Hepatocyte (in vitro differentiated cells): ENCODE measurements at regions not wholly inside any gene's neighbourhood (a gene's known extent, or its start where the extent isn't known, plus 50 kb on each side); places are given as distances from the start of the nearest gene placed in this dataset.

Experiments used
- CTCF ChIP-seq: fragments of 200-600 bp; sonication (generic); IDR thresholded peaks from 2 replicates; pipeline ENCODE4 v1.5.1; 2016; ENCODE audit warnings: antibody characterized with exemption, mild to moderate bottlenecking; ENCODE audit not compliant: poor library complexity
- EZH2 ChIP-seq: fragments of 200-600 bp; sonication (generic); IDR thresholded peaks from 2 replicates; pipeline ENCODE4 v1.6.1; 2016; ENCODE audit warnings: antibody characterized with exemption, mild to moderate bottlenecking, borderline replicate concordance
- EZH2phosphoT487 ChIP-seq: fragments of 200-600 bp; sonication (generic); IDR thresholded peaks from one replicate; pipeline ENCODE4 v1.6.1; 2018; ENCODE audit warnings: antibody characterized with exemption, mild to moderate bottlenecking, low read depth, moderate library complexity; ENCODE audit not compliant: unreplicated experiment, severe bottlenecking

- TF ChIP-seq EZH2 (no peak), CTCF (no peak), EZH2phosphoT487 (no peak)
Observed at GRCh38 chr1:99207216-99207615, 57.1 kb upstream of the PLPPR4 start.
